T-helper 1 cell treated with Interleukin-12 subunit alpha and Interleukin-12 subunit beta and Interleukin-4 antibody, amounts not matched to agents 30 μg/mL and 1 μg/mL, for 36 hours (primary cell): ENCODE measurements at regions not wholly inside any gene's neighbourhood (a gene's known extent, or its start where the extent isn't known, plus 50 kb on each side); places are given as distances from the start of the nearest gene placed in this dataset.

Experiments
- H3K27ac Mint-ChIP-seq: one replicate; pipeline ENCODE4 v1.8.0; 2021; ENCODE audit warnings: mild to moderate bottlenecking, mixed read lengths
- H3K27me3 Mint-ChIP-seq: one replicate; pipeline ENCODE4 v1.8.0; 2021; ENCODE audit warnings: low read depth, mixed read lengths
- H3K36me3 Mint-ChIP-seq: one replicate; pipeline ENCODE4 v1.8.0; 2021; ENCODE audit warnings: low read depth, mixed read lengths
- H3K4me1 Mint-ChIP-seq: one replicate; pipeline ENCODE4 v1.8.0; 2021; ENCODE audit warnings: low read depth, mixed read lengths
- H3K4me3 Mint-ChIP-seq: one replicate; pipeline ENCODE4 v1.8.0; 2021; ENCODE audit warnings: mild to moderate bottlenecking, moderate library complexity, mixed read lengths
- H3K9me3 Mint-ChIP-seq: one replicate; pipeline ENCODE4 v1.8.0; 2021; ENCODE audit warnings: mixed read lengths

DNA sequence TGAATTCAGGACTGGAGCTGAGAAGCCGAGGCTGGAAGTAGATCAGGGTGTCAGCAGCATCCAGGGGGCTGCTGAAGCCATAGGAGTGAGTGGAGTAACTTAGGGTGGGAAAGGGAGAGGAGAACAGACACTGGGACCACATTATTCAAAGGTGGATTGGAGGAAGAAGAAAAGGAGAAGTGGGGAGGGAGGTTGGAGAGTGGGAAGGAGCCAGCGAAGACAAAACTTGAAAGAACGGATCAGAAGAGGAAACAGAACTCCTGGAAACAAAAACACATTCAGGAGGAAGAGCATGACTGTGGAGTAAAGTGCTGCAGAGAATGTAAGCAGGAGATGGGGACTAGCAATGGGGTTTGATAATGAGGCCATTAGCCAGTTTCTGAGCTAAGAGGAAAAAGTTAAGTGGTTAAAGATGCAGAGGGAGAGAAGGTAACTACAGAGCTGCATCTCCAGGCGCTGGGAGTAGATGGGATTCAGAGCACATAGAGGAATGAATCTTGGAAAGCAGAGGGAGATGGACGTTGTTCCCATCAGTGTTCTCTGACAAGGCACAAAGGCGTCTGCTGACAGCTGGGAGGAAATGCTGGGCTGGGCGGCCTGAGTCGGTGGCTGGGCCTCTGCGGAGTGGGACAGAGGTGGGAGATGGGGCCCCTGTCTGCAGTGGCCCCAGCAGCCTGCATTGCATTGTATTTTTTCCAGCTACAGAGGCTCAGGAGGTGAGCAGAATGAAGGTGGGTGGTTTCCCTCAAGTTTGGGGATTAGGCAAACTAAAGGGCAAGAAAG lies 63.1 kb upstream of the LEP start:
- H3K36me3 Mint-ChIP-seq = no peaks in the 10 kb centered on the region

DNA sequence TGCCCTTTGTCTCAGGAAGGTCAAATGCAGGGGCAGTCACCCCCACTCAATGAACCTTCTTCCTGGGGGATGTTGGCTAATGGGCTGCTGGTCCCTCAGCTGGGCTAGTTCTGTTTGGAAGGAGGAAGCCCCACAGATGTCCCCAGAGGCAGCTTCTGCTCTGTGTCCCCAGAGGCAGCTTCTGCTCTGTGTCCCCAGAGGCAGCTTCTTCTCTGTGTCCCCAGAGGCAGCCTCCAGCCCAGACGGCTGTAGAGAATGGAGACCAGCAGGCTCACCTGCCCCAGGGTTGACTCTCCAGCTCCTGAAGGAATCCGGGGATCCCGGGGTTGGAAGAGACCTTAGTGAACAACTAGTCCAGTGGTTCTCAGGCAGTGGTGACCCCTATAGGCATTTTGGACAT lies 62.5 kb upstream of the LEP start:
- Mint-ChIP-seq H3K27ac (no peak overlapping the region), H3K27me3 (peaks cover 62% of the 10 kb centered on the region)

More for the DNA sequence above, 63.1 kb upstream of the LEP start:
- Mint-ChIP-seq H3K9me3 (no peaks in the 10 kb centered on the region), H3K4me3 (no peak overlapping the region), H3K27ac (no peak overlapping the region), H3K27me3 (peaks cover 62% of the 10 kb centered on the region), H3K4me1 (peaks cover 2% of the 10 kb centered on the region)

DNA sequence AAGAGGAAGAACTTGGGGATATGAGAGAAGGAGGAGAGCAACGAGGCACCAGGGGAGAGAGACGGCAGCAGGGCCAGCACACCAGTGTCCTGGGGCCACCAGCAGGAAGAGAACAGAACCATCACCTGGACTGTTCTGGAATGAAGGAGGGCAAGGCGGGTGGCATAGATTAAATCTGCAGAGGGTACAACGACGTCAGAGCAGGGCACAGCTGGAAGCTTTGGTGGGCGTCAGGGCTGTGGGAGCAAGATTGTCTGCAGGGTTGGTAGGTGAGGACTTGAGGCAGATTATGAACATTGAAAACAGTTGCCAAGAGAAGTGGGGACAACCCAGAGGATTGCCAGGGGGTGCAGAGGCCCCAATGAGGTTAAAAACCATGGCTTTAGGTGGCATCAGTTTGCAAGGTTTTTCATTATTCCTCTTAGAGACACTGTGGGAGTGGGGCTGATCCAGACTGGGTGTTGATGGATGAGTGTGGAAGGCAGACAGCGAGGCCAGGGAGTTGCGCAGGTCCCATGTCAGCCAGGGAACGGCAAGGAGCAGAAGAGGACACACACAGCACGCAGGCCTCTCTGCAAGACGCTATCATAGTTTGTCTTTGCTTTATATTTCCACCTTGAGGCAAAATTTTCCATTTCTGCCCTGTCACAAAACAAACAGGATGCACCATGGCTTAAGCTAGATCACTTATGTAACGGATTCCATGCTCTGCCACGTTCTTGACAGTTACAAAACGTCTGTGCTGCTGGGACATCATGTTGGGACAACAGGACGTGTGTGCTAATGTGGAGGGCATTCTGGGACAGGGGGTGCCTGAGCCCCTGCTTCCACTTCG lies 52.5 kb upstream of the LEP start:
- Mint-ChIP-seq H3K27me3 (peaks cover 28% of the 10 kb centered on the region), H3K27ac (no peak overlapping the region), H3K4me3 (no peak overlapping the region), H3K9me3 (peaks cover 4% of the 10 kb centered on the region), H3K4me1 (no peaks in the 10 kb centered on the region), H3K36me3 (no peaks in the 10 kb centered on the region)

More for the DNA sequence above, 62.5 kb upstream of the LEP start:
- Mint-ChIP-seq H3K9me3 (no peaks in the 10 kb centered on the region), H3K36me3 (no peaks in the 10 kb centered on the region), H3K4me3 (no peak overlapping the region), H3K4me1 (no peaks in the 10 kb centered on the region)

DNA sequence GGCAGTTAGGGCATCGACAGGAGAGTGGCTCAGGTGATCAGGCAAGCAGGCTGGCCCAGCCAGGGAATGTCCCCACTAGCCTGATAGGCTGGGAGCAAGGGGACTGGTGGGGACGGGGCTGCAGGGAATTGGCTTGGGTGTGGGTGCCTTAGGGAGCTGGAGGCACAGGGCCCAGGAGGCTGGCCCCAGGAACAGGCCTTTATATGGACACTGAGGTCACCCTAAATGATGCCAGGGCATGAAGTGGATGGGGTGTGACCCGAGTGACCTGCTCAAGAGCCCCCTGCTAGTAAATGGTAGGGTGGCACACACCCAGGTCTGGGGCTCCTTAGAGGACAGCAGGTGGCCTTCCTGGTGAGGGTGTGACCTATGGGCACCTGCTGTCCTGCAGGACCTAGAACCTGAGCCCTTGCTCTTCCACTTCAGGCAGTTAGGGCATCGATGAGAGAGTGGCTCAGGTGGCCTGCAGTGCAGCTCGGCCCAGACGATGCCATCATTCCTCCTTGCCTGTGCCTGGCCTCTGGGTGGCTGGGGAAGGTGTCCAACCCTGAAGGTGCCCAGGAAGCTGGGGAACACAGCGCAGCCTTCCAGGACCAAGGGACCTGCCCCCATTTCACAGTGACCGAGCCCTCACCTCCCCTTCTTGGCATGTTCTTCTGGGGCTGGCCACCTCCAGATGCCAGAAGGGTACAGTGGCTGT lies 51.7 kb upstream of the LEP start:
- H3K9me3 Mint-ChIP-seq = peaks cover 12% of the 10 kb centered on the region
- peaks cover 3% of the 10 kb centered on the region for H3K36me3 Mint-ChIP-seq
- H3K27ac Mint-ChIP-seq = no peak overlapping the region
- peaks cover 24% of the 10 kb centered on the region for H3K27me3 Mint-ChIP-seq
- no peaks in the 10 kb centered on the region for H3K4me1 Mint-ChIP-seq
- H3K4me3 Mint-ChIP-seq = no peak overlapping the region

DNA sequence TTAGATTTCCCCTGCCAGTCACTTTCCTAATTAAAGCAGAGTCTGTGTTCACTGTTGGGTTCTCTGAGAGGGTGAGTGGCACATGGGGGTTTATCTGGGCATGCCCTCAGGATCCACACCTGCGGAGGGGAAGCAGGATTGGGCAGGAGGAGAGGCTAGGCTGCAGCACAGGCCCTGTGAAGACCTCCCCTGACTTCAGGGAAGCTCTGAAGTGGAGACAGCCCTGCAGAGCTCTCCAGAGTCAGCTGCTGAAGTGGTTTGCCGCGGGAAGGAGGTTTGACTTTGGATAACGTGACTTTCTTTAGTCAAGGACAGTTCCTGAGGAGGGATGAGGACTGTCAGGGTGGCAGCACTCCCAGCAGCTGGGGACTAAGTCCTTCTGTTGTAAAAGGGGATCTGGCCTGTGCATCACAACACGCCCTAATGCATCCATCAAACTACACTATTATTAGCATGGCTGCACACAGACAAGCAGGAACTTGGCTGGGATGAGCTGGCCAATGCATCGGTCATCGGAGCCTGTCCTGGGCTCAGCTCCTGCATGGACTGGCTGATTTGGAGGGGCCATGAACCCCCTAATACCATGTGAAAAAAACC lies 50.9 kb upstream of the LEP start:
- H3K27me3 Mint-ChIP-seq = peaks cover 29% of the 10 kb centered on the region

DNA sequence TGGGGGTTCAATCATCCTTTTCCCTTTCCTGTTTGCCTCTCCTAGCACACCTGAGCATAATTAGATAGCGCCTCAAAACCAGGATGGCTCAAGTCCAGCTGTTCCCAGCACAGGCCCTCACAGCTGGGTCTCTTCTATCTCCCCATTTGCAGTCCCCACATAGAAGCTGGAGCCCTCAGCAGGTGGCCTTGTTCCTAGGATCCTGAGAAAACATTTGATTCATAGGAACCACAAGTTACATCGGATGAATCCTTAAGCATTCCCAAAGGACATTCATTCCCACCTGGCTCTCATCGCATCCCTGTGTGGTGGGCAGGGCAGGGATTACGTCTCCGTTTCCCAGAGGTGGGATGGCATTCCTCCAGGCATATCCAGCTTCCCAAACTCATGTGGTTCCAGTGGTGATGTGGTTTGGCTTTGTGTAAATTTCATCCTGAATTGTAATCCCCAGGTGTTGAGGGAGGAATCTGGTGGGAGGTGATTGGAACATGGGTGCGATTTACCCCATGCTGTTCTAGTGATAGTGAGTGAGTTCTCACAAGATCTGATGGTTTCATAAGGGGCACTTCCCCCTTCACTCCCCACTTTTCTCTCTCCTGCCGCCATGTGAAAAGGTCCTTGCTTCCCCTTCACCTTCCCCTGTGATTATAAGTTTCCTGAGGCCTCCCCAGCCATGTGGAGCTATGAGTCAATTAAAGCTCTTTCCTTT lies 49.8 kb upstream of the LEP start:
- H3K4me3 Mint-ChIP-seq = no peak overlapping the region
- peaks cover 24% of the 10 kb centered on the region for H3K9me3 Mint-ChIP-seq
- H3K27ac Mint-ChIP-seq = no peak overlapping the region
- H3K4me1 Mint-ChIP-seq = no peaks in the 10 kb centered on the region
- peaks cover 6% of the 10 kb centered on the region for H3K36me3 Mint-ChIP-seq
- peaks cover 25% of the 10 kb centered on the region for H3K27me3 Mint-ChIP-seq

More for the DNA sequence above, 50.9 kb upstream of the LEP start:
- no peaks in the 10 kb centered on the region for H3K4me1 Mint-ChIP-seq
- peaks cover 6% of the 10 kb centered on the region for H3K36me3 Mint-ChIP-seq
- no peak overlapping the region for H3K4me3 Mint-ChIP-seq
- H3K27ac Mint-ChIP-seq = no peak overlapping the region
- H3K9me3 Mint-ChIP-seq = peaks cover 19% of the 10 kb centered on the region
